Activated T-cell treated with anti-CD3 and anti-CD28 coated beads for 1 hour (primary cell): ENCODE measurements at regions not wholly inside any gene's neighbourhood (a gene's known extent, or its start where the extent isn't known, plus 50 kb on each side); places are given as distances from the start of the nearest gene placed in this dataset.

Source experiments
- DNase-seq: peaks from one replicate; pipeline ENCODE4 v3.0.0-alpha.2; 2020; ENCODE audit warnings: low read depth

- no peak for DNase-seq
These were observed 377.4 kb downstream of the HTR7 start for GRCh38 chr10:90480466-90480865.

- no peak for DNase-seq
These were observed 376.4 kb downstream of the HTR7 start for GRCh38 chr10:90481326-90481923.

- DNase-seq: no peak
These were observed 373.3 kb downstream of the HTR7 start for GRCh38 chr10:90484518-90484917.

GRCh38 chr10:90494183-90494582, 363.7 kb downstream of the HTR7 start:
- DNase-seq: no peak

GRCh38 chr10:90504172-90504571, 353.7 kb downstream of the HTR7 start:
- DNase-seq: no peak

GRCh38 chr10:90526721-90527120, 331.1 kb downstream of the HTR7 start:
- no peak for DNase-seq

- DNase-seq: no peak
These were observed 327.3 kb downstream of the HTR7 start for GRCh38 chr10:90530521-90530920.

- no peak for DNase-seq
These were observed 300.5 kb downstream of the HTR7 start for GRCh38 chr10:90557385-90557784.

- no peak for DNase-seq
These were observed 297.5 kb downstream of the HTR7 start for GRCh38 chr10:90560331-90560730.

GRCh38 chr10:90561666-90562065, 296.2 kb downstream of the HTR7 start:
- no peak for DNase-seq

- no peak for DNase-seq
These were observed 286.2 kb downstream of the HTR7 start for GRCh38 chr10:90571481-90572258.

GRCh38 chr10:90575125-90575524, 282.7 kb downstream of the HTR7 start:
- no peak for DNase-seq

GRCh38 chr10:90577569-90577968, 280.3 kb downstream of the HTR7 start:
- DNase-seq: no peak

GRCh38 chr10:90579602-90580242, 278.1 kb downstream of the HTR7 start:
- no peak for DNase-seq

- no peak for DNase-seq
These were observed 274.4 kb downstream of the HTR7 start for GRCh38 chr10:90583416-90583815.

GRCh38 chr10:90587081-90587491, 270.8 kb downstream of the HTR7 start:
- no peak for DNase-seq

- no peak for DNase-seq
These were observed 270.3 kb downstream of the HTR7 start for GRCh38 chr10:90587561-90587960.

GRCh38 chr10:90588222-90588621, 269.6 kb downstream of the HTR7 start:
- DNase-seq: no peak

- DNase-seq: no peak
These were observed 268.0 kb downstream of the HTR7 start for GRCh38 chr10:90589825-90590224.

- DNase-seq: no peak
These were observed 266.2 kb downstream of the HTR7 start for GRCh38 chr10:90591629-90592028.

GRCh38 chr10:90592638-90593302, 265.1 kb downstream of the HTR7 start:
- DNase-seq: no peak

GRCh38 chr10:90598513-90598912, 259.3 kb downstream of the HTR7 start:
- DNase-seq: no peak
